ENCODE measurements at regions not wholly inside any gene's neighbourhood (a gene's known extent, or its start where the extent isn't known, plus 50 kb on each side); places are given as distances from the start of the nearest gene placed in this dataset.

- TF ChIP-seq CTCF (IDR thresholded peaks at IDR 0.05; ENCODE audit: low read depth, low read length, poor library complexity, severe bottlenecking) (no peak), EZH2phosphoT487 (IDR thresholded peaks at IDR 0.05; ENCODE audit: borderline replicate concordance, low read length) (no peak)
Measured at GRCh38 chr5:133853646-133854365, 114.6 kb downstream of the C5orf15 start.
